ENCODE measurements at regions not wholly inside any gene's neighbourhood (a gene's known extent, or its start where the extent isn't known, plus 50 kb on each side); places are given as distances from the start of the nearest gene placed in this dataset.

DNA sequence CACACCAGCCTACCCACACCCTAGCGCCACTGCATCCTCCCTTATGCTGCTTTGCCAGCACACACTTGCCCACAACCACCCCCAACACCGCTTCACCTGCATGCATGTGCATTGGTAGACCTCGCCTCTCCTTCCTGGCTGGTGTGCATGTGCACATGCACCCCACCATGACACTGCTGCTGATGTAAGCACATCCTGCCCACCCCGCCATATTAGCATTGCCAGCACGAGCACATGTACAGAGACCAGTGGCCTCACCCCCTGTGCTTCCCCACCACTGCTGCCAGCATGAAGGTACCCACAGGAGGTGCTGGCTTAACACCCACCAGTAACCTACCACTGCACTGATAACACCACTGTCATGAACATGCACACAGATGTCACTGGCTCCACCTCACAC is 218.2 kb downstream of the SLCO4C1 start:
- ChIA-PET CTCF (ENCODE audit: low intra/inter-chr PET ratio) (no interaction called here), POLR2A (no interaction called here)
- FAIRE-seq (no peak), ATAC-seq (no peak), DNase-seq (ENCODE audit: extremely low read depth in 1 of 4, low spot score in 3 of 4) (no peak)
- peaks cover 2% of the 10 kb centered on the region; the same call in 1 of the 2 replicates for H3K9me3 ChIP-seq (replicated peaks; ENCODE audit: control insufficient read depth, insufficient read depth, low read depth, low read length)
- H3K4me1 ChIP-seq (replicated peaks in 1 of 2; ENCODE audit: control insufficient read depth in 2 of 2, insufficient read depth in 2 of 2, low read length in 2 of 2) = no peaks in the 10 kb centered on the region
- no peaks in the 10 kb centered on the region for H3K79me2 ChIP-seq (ENCODE audit: control insufficient read depth, insufficient read depth, low read length)
- no peak overlapping the region for H3K9ac ChIP-seq (ENCODE audit: insufficient read depth in 1 of 2, low read depth in 2 of 2, low read length in 2 of 2)
- in situ Hi-C loops (cut with MboI) = no loop called here
- no peak overlapping the region for H3K27ac ChIP-seq (ENCODE audit: extremely low read depth, low read depth, low read length)
- H3K27me3 ChIP-seq (ENCODE audit: control insufficient read depth in 2 of 2, insufficient read depth in 2 of 2, low read length in 2 of 2) = no peaks in the 10 kb centered on the region
- no peak overlapping the region for H3K4me2 ChIP-seq (ENCODE audit: insufficient read depth, low read length)
- H3K36me3 ChIP-seq (ENCODE audit: control insufficient read depth, insufficient read depth, low read length) = no peaks in the 10 kb centered on the region
- H4K20me1 ChIP-seq (replicated peaks; ENCODE audit: control insufficient read depth, insufficient read depth, low read length) = no peaks in the 10 kb centered on the region
- H3K9me1 ChIP-seq (ENCODE audit: control insufficient read depth, insufficient read depth, low read length) = no peaks in the 10 kb centered on the region
- no peak overlapping the region for H3K4me3 ChIP-seq
- no TSS peak for BruUV-seq (replicated peaks)
- intact Hi-C loops (cut with micrococcal nuclease) = no loop called here
- H2AFZ ChIP-seq (ENCODE audit: low read depth, low read length) = no peak overlapping the region
- TF ChIP-seq ZNF551 (CRISPR knock-in tag; IDR thresholded peaks at IDR 0.05) (no peak), CBX5 (IDR thresholded peaks at IDR 0.05; ENCODE audit: borderline replicate concordance, low read depth) (no peak)
- WGBS (ENCODE audit: insufficient coverage, low coverage, missing lambda C conversion rate) = 0% methylated on average over 4 of the region's 5 CpGs

DNA sequence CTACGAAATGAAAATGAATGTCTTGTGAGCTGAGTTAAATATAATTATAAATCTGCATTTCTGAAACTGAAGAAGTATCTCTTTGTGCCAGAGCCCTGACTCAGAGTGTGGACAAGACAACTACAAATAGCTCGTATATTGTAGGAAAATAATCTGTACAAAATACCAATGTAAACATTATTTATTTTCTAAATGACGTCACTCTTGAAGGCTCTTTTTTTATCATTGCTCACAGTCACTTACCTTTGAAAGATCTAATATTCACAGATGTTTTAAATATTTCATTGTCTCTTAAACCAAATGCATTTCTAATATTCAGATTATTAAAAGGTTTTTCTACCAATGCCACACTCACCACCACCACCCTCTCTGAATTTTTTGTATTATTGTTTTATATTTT is 226.1 kb downstream of the SLCO4C1 start:
- POLR2A ChIA-PET = no interaction called here

More for the DNA sequence above, 226.1 kb downstream of the SLCO4C1 start:
- CTCF ChIA-PET (ENCODE audit: low intra/inter-chr PET ratio) = no interaction called here
- TF ChIP-seq FOXK2 (conservative IDR thresholded peaks at IDR 0.05 in 1 of 2, IDR thresholded peaks at IDR 0.05 in 1 of 2; ENCODE audit: low read depth in 2 of 2) = no peak
- no peak for TF ChIP-seq ERF (CRISPR knock-in tag; IDR thresholded peaks at IDR 0.05)
- peak; percentile 34; the same call in 1 of the 2 replicates for TF ChIP-seq ATF3 (IDR thresholded peaks at IDR 0.05)
- TF ChIP-seq ATF3 (CRISPR knock-in tag; conservative IDR thresholded peaks at IDR 0.05) = no peak
- in situ Hi-C loops (cut with MboI) = no loop called here
- FAIRE-seq (no peak), DNase-seq (ENCODE audit: extremely low read depth in 1 of 4, low spot score in 3 of 4) (no peak), ATAC-seq (no peak)
- H4K20me1 ChIP-seq (replicated peaks; ENCODE audit: control insufficient read depth, insufficient read depth, low read length) = no peaks in the 10 kb centered on the region
- no peak overlapping the region for H3K4me2 ChIP-seq (ENCODE audit: insufficient read depth, low read length)
- H3K4me1 ChIP-seq (replicated peaks in 1 of 2; ENCODE audit: control insufficient read depth in 2 of 2, insufficient read depth in 2 of 2, low read length in 2 of 2) = no peaks in the 10 kb centered on the region
- intact Hi-C loops (cut with micrococcal nuclease) = no loop called here
- no peak overlapping the region for H3K27ac ChIP-seq (ENCODE audit: extremely low read depth, low read depth, low read length)
- 0% methylated on average over 3 of the region's 3 CpGs for WGBS (ENCODE audit: insufficient coverage, low coverage, missing lambda C conversion rate)
- no peak overlapping the region for H3K9ac ChIP-seq (ENCODE audit: insufficient read depth in 1 of 2, low read depth in 2 of 2, low read length in 2 of 2)
- peaks cover 2% of the 10 kb centered on the region; the same call in 1 of the 2 replicates for H3K9me3 ChIP-seq (replicated peaks; ENCODE audit: control insufficient read depth, insufficient read depth, low read depth, low read length)
- H3K9me1 ChIP-seq (ENCODE audit: control insufficient read depth, insufficient read depth, low read length) = no peaks in the 10 kb centered on the region
- H3K36me3 ChIP-seq (ENCODE audit: control insufficient read depth, insufficient read depth, low read length) = no peaks in the 10 kb centered on the region
- no peaks in the 10 kb centered on the region for H3K27me3 ChIP-seq (ENCODE audit: control insufficient read depth in 2 of 2, insufficient read depth in 2 of 2, low read length in 2 of 2)
- BruUV-seq (replicated peaks) = no TSS peak
- H3K4me3 ChIP-seq = no peak overlapping the region
- H3K79me2 ChIP-seq (ENCODE audit: control insufficient read depth, insufficient read depth, low read length) = no peaks in the 10 kb centered on the region
- H2AFZ ChIP-seq (ENCODE audit: low read depth, low read length) = no peak overlapping the region

Measured in K562 (cell line).